Peyer's patch (tissue), 4 donors: ENCODE measurements at regions not wholly inside any gene's neighbourhood (a gene's known extent, or its start where the extent isn't known, plus 50 kb on each side); places are given as distances from the start of the nearest gene placed in this dataset.
A peak's percentile ranks its signal among the peaks of the same experiment; 100 is the strongest.

ENCODE experiments used
- DNase-seq, 3 donors: peaks; one replicate each; pipeline ENCODE4 v3.0.0-alpha.2; 2017 to 2019
- H3K27ac ChIP-seq, 4 donors: fragments of 200-600 bp; sonication (generic); one replicate each; pipeline ENCODE4 v1.5.1; 2016 to 2019
- H3K27me3 ChIP-seq, 2 donors: fragments of 200-600 bp; sonication (generic); one replicate each; pipeline ENCODE4 v1.5.1; 2019
- H3K36me3 ChIP-seq, 3 donors: fragments of 200-600 bp; sonication (generic); one replicate each; pipeline ENCODE4 v1.5.1; 2016 to 2019
- H3K4me1 ChIP-seq, 4 donors: fragments of 200-600 bp; sonication (generic); one replicate each; pipeline ENCODE4 v1.5.1; 2016 to 2019
- H3K4me3 ChIP-seq, 4 donors: fragments of 200-600 bp; sonication (generic); 1 replicate in 3 of 4; 2 replicates in 1 of 4; pipeline ENCODE4 v1.5.1; 2016 to 2019; ENCODE audit warnings: mild to moderate bottlenecking in 1 of 4
- H3K9me3 ChIP-seq, 4 donors: fragments of 200-600 bp; sonication (generic); one replicate each; pipeline ENCODE4 v1.5.1; 2016 to 2019; ENCODE audit warnings: mild to moderate bottlenecking in 1 of 4
- POLR2A ChIP-seq, 2 donors: fragments of 450-650 bp; IDR thresholded peaks; one replicate each; pipeline ENCODE4 v1.5.1; 2017; ENCODE audit warnings: antibody characterized with exemption in 2 of 2, mild to moderate bottlenecking in 2 of 2, moderate library complexity in 2 of 2
- TF ChIP-seq, protein P1 (sequence below), 6 experiments: fragments of 450-650 bp in 4 of 6; fragments of 200-600 bp in 2 of 6; sonication (generic) in 1 of 6; IDR thresholded peaks; one replicate each; pipeline ENCODE4 v1.5.1; 2017 to 2019; ENCODE audit warnings: antibody characterized with exemption in 6 of 6, mild to moderate bottlenecking in 3 of 6, moderate library complexity in 1 of 6

DNA sequence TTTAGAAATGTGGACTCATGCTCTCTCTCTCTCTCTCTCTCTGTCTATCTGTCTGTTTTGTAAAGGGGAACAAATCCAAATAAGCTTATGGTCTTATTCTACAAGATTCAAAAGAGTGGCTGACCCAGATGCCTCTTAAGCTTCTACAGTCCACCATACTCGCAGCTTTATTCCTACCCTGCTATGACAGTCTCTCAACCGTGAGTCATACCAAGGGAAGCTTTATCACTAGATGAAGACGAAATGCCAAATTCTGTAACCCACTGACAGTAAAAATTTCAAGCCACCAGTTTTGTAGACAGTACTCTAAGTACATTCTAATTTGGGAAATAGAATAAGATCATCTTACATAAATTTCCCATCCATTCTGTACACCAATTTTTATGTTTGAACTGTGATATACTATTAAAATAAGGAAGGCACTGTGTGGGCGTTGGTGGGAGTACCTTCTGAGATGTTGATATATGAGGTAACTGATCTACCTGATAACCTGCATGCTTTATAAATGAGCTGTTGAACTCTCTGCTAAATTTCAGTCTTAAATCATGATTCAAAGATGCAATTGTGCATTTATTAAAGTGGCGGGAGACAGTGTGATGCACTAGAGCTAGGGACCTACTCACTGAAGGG is 153.2 kb downstream of the KLF6 start:
- no peaks in the 10 kb centered on the region for H3K9me3 ChIP-seq
- no peak overlapping the region for H3K4me3 ChIP-seq
- H3K4me1 ChIP-seq = no peaks in the 10 kb centered on the region
- H3K27ac ChIP-seq = no peak overlapping the region
- TF ChIP-seq POLR2A (IDR thresholded peaks at IDR 0.05) = no peak
- TF ChIP-seq, protein P1, sequence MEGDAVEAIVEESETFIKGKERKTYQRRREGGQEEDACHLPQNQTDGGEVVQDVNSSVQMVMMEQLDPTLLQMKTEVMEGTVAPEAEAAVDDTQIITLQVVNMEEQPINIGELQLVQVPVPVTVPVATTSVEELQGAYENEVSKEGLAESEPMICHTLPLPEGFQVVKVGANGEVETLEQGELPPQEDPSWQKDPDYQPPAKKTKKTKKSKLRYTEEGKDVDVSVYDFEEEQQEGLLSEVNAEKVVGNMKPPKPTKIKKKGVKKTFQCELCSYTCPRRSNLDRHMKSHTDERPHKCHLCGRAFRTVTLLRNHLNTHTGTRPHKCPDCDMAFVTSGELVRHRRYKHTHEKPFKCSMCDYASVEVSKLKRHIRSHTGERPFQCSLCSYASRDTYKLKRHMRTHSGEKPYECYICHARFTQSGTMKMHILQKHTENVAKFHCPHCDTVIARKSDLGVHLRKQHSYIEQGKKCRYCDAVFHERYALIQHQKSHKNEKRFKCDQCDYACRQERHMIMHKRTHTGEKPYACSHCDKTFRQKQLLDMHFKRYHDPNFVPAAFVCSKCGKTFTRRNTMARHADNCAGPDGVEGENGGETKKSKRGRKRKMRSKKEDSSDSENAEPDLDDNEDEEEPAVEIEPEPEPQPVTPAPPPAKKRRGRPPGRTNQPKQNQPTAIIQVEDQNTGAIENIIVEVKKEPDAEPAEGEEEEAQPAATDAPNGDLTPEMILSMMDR (IDR thresholded peaks at IDR 0.05) = no peak
- H3K27me3 ChIP-seq = no peaks in the 10 kb centered on the region
- no peaks in the 10 kb centered on the region for H3K36me3 ChIP-seq
- no peak for DNase-seq

DNA sequence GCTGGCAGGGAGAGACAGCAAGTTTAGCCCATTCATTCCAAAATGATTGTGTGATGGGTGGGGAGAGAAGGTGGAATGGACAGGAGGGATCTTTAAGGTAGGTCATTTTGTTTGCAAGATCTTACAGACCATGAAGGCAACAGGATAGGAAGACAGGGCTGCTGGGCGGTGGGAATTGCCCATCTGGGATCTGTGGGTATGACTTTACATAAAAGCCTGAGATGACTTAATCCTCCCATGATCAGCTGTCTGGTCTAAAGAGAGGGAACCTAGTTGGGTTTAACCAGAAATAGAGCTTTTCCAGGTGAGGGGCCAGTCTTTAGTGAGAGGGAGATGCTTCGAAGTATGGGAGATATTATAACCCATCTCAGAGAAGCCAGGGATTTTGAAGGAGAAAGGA is 153.7 kb downstream of the KLF6 start:
- H3K4me3 ChIP-seq = no peak overlapping the region
- H3K36me3 ChIP-seq = no peaks in the 10 kb centered on the region
- H3K9me3 ChIP-seq = no peaks in the 10 kb centered on the region
- TF ChIP-seq POLR2A (IDR thresholded peaks at IDR 0.05) = no peak
- TF ChIP-seq, protein P1 (IDR thresholded peaks at IDR 0.05) = no peak
- no peaks in the 10 kb centered on the region for H3K27me3 ChIP-seq
- no peak for DNase-seq
- no peak overlapping the region for H3K27ac ChIP-seq
- no peaks in the 10 kb centered on the region for H3K4me1 ChIP-seq

DNA sequence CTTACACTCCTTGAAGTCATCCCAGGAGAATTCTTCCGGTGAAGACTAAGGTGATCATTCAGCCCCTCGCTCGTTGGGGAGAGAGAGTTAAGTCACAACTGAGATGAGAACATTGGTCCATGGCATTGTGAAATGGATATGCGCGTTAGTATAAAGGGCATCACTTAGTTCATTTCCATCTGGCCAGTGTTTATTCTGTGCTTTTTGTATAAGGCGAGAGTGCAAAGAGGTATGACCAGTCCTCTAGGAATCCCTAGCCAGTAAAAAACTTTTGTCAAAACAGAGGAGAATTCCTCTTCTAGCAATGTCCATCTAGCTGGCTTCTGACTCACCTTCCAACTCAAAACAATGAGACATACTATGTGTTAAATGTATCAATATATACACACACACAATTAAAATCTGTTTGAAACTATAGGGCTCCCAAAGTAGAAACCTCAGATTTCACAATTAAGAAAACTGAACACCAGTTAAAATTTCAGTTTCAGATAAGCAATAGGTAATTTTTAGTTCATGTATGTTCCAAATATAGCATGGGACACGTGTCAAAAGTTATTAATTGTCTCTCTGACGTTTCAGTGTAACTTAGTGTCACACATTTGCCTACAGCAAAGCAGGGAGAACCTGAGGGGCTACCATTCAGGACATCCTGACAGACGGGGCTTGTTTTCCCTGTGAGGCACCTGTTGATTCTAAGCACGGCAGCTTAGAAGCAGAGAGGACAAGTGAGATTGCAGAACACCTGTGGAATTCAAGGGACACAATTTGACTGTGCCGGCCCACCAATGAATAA is 158.9 kb downstream of the KLF6 start:
- H3K27ac ChIP-seq = no peak overlapping the region
- TF ChIP-seq, protein P1 (IDR thresholded peaks at IDR 0.05) = no peak
- TF ChIP-seq POLR2A (IDR thresholded peaks at IDR 0.05) = no peak
- no peaks in the 10 kb centered on the region for H3K36me3 ChIP-seq
- no peaks in the 10 kb centered on the region for H3K4me1 ChIP-seq
- no peaks in the 10 kb centered on the region for H3K9me3 ChIP-seq
- no peak for DNase-seq
- no peaks in the 10 kb centered on the region for H3K27me3 ChIP-seq
- no peak overlapping the region for H3K4me3 ChIP-seq

DNA sequence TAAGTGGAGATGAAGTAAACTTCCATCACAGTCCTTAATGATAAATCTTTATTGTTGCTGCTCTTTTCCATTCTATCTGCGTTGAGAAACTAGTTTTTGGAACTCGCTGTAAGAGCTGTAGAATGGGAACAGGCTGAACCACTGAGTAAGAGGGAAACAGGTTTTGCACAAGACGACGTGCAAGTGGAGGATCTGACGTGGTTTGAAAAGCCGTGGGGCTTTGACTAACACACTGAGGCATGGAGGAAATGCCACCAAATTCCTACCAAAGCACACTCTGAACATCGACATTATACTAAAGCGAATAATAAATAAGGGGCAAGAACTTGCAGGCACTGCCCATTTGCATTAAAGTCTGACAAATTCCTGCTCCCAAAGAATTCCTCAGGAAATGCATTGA is 160.6 kb downstream of the KLF6 start:
- no peak for TF ChIP-seq POLR2A (IDR thresholded peaks at IDR 0.05)
- TF ChIP-seq, protein P1 (IDR thresholded peaks at IDR 0.05) = no peak
- Histone ChIP-seq H3K4me3 (no peak overlapping the region), H3K27me3 (no peaks in the 10 kb centered on the region)

DNA sequence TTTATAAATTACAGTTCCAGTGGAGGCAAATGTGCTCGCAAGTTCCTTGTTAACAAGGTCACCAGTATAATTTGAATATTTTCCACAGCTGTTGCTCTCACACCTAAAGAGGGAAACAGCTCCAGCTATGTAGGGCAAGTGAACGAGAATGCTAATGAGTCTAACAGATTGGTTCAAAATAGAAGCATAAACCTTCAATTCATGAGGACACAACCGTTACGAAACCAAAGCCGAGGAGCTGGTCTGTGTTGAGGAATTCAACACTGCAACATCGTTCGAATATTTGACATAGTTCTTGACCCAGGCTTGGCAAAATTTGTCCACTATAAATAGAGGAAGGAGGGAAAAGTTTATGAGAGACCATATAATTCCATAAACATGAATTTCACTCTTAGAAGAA is 161.3 kb downstream of the KLF6 start:
- Histone ChIP-seq H3K4me3 (no peak overlapping the region), H3K27ac (peak overlapping the region in 1 of 4 donors; percentile 8), H3K9me3 (no peaks in the 10 kb centered on the region), H3K27me3 (no peaks in the 10 kb centered on the region), H3K36me3 (no peaks in the 10 kb centered on the region), H3K4me1 (no peaks in the 10 kb centered on the region)
- no peak for DNase-seq
- TF ChIP-seq POLR2A (IDR thresholded peaks at IDR 0.05) = no peak
- TF ChIP-seq, protein P1 (IDR thresholded peaks at IDR 0.05) = no peak

More for the DNA sequence above, 160.6 kb downstream of the KLF6 start:
- no peaks in the 10 kb centered on the region for H3K4me1 ChIP-seq
- H3K9me3 ChIP-seq = no peaks in the 10 kb centered on the region
- no peak overlapping the region for H3K27ac ChIP-seq
- no peaks in the 10 kb centered on the region for H3K36me3 ChIP-seq
- DNase-seq = peak in 1 of 3 donors; percentile 49
